Panc1 (cell line): ENCODE measurements at regions not wholly inside any gene's neighbourhood (a gene's known extent, or its start where the extent isn't known, plus 50 kb on each side); places are given as distances from the start of the nearest gene placed in this dataset.
"Not testable (repeated sequence)": the region's sequence is repeated elsewhere in the genome, so short reads cannot be mapped to it uniquely, and the experiment has no call there.

Experiments
- ATAC-seq: fragments of 200-7000 bp; cut with Tn5 transposase; 2 replicates; pipeline ENCODE4 v1.9.1; 2020; ENCODE audit warnings: mild to moderate bottlenecking, moderate library complexity
- BruUV-seq: library from RNA; stranded (reverse); fragments of 400-500 nt; replicated peaks from 2 replicates; lab custom pipeline; 2021; lab: Mats Ljungman, UMichigan
- CTCF ChIA-PET: fragments of 300-600 bp; sonication (Branson Sonifier 250); formaldehyde crosslinking; loops from one replicate; lab custom pipeline; 2022; ENCODE audit warnings: antibody characterized with exemption; lab: Charles Lee
- POLR2A ChIA-PET: fragments of 300-600 bp; sonication (Branson Sonifier 250); formaldehyde crosslinking; loops from one replicate; lab custom pipeline; 2022; ENCODE audit warnings: antibody characterized with exemption; lab: Charles Lee
- DNase-seq: peaks from one replicate; pipeline ENCODE4 v3.0.0-alpha.2; 2010; ENCODE audit warnings: low read depth, low spot score
- H3K27ac ChIP-seq: 2 replicates; pipeline ENCODE4 v1.5.1; 2011; ENCODE audit warnings: mild to moderate bottlenecking, low read length, inconsistent platforms
- H3K27me3 ChIP-seq: fragments of 200-500 bp; sonication (Bioruptor generic); 2 replicates; pipeline ENCODE4 v1.6.0; 2014; ENCODE audit warnings: low read length, inconsistent platforms; ENCODE audit not compliant: control insufficient read depth, insufficient read depth
- H3K36me3 ChIP-seq: fragments of 200-500 bp; sonication (Bioruptor generic); 2 replicates; pipeline ENCODE4 v1.5.1; 2014; ENCODE audit warnings: inconsistent platforms, mild to moderate bottlenecking, low read length, moderate library complexity; ENCODE audit not compliant: control insufficient read depth, insufficient read depth
- H3K4me1 ChIP-seq: 2 replicates; pipeline ENCODE4 v1.5.1; 2011; ENCODE audit warnings: inconsistent platforms, mild to moderate bottlenecking, low read length, moderate library complexity; ENCODE audit not compliant: control insufficient read depth, insufficient read depth
- H3K4me3 ChIP-seq, 2 experiments: 2 replicates each; pipeline ENCODE4 v1.5.1; 2011 to 2012; ENCODE audit warnings: low read depth in 2 of 2, low read length in 2 of 2, mild to moderate bottlenecking in 2 of 2, inconsistent platforms in 1 of 2, moderate library complexity in 1 of 2
- H3K9me3 ChIP-seq: fragments of 200-500 bp; sonication (Bioruptor generic); 2 replicates; pipeline ENCODE4 v1.5.1; 2014; ENCODE audit warnings: low read depth, mild to moderate bottlenecking, inconsistent platforms, low read length, moderate library complexity; ENCODE audit not compliant: control insufficient read depth, insufficient read depth
- in situ Hi-C: cut with HindIII; loops from 2 replicates; pipeline ENCODE4 v1.10.0; 2016; ENCODE audit warnings: low sequenced_read_pairs, low pct_unique_long_range_greater_than_20kb
- intact Hi-C: fragments of 100-400 bp; cut with micrococcal nuclease; formaldehyde crosslinking; loops from one replicate; pipeline ENCODE4 v1.10.0; 2022; ENCODE audit not compliant: unreplicated experiment

DNA sequence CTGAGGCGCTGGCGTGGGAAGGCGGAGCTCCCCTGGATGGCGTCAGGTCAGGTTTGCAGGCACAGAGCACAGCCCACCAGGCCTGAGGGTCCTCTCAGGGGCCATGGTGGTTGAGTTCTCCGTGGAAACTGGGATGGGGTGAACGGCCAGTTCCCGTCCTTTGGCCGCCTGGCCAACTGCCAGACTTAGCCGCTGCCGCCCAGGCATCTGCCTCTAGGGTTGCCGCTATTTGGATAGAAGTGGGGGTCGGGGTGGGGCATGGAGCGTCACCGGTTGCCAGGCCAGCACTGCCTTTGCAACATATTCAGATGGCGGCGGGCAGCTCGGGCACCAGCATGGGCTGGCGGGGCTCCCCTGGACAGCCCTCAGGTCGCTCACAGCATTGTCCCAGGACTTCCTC is 532.3 kb upstream of the DEFB115 start:
- in situ Hi-C loops, intact Hi-C loops, H3K9me3 ChIP-seq, H3K36me3 ChIP-seq, BruUV-seq, DNase-seq, H3K4me1 ChIP-seq, ATAC-seq, H3K27me3 ChIP-seq, H3K27ac ChIP-seq, CTCF ChIA-PET, H3K4me3 ChIP-seq, POLR2A ChIA-PET: not testable (repeated sequence)

DNA sequence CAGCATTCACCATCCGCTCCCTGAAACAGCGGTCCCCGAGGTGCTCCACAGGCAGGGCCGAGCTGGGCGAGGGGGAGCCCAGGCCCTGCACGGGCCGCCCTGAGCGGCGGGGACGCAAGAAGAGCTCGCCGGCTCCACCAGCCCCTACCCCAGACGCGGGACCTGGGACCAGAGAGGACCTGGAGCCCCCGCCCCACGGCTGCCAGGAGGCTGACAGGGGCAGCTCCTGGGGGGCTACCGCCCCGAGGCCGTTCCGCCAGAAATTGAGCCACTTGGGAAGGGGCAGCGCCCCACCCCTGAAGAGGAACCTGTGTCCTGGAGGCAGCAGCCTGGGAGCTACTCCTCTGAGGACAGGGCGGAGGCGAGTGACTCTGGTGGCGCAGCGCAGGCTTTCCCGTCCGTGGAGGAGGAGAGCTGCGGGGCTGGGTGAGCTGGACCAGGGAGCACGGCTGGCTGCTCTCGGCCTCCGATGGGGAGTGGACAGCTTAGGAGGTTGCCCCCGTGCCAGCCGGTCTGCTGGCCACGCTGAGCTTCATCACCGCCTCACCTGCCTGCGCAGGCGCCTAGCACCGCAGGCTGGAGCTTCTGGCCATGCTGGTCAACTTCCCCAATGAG is 529.1 kb upstream of the DEFB115 start:
- POLR2A ChIA-PET, intact Hi-C loops, H3K4me3 ChIP-seq, H3K9me3 ChIP-seq, H3K36me3 ChIP-seq, H3K27me3 ChIP-seq, ATAC-seq, in situ Hi-C loops, CTCF ChIA-PET, BruUV-seq, H3K27ac ChIP-seq, DNase-seq, H3K4me1 ChIP-seq: not testable (repeated sequence)
